HG02970 (cell line): ENCODE measurements at regions not wholly inside any gene's neighbourhood (a gene's known extent, or its start where the extent isn't known, plus 50 kb on each side); places are given as distances from the start of the nearest gene placed in this dataset.

Source experiments
- ATAC-seq: cut with Tn5 transposase; IDR thresholded peaks from one replicate; pipeline ENCODE4 v1.9.1; 2021; ENCODE audit warnings: mild to moderate bottlenecking, moderate library complexity, moderate number of reproducible peaks; ENCODE audit not compliant: unreplicated experiment, low FRiP score

- no peak for ATAC-seq
Observed at GRCh38 chr9:108473209-108474112, 382.3 kb downstream of the ACTL7B start.

DNA sequence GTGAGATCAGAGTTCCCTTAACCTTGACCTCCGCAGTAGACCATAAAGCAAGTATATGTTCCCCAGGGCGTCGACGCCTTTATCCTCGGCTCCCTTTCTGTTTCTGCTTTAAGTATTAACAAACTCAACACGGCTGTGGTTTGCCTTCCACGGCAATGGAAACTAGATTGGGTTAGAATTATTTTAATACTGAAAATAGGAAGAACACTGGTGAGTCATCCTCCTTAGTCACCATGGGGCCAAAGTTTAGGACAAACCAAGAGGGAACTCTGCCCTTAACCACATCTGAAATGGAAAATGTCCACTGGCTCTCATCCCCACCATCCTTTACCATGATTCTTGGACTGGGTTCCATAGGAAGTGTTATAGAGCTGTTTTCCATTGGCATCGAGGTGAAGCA, 386.1 kb downstream of the ACTL7B start:
- no peak for ATAC-seq

DNA sequence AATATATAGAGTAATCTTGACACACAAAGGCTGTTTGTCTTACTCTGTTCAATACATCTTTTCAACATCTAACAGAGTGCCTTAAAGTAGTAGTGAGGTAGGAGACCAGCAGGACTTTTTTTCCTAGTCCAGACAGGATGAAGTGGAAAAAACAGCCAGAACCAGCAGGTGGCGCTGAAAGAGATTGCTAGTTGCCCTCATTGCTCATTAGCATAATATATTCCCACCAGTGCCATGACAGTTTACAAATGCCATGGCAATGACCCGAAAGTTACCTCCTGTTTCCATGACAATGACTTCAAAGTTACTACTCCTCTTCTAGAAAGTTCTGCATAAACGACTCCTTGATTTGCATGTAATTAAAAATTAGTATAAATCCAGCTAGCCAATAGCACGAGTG, 387.4 kb downstream of the ACTL7B start:
- no peak for ATAC-seq

DNA sequence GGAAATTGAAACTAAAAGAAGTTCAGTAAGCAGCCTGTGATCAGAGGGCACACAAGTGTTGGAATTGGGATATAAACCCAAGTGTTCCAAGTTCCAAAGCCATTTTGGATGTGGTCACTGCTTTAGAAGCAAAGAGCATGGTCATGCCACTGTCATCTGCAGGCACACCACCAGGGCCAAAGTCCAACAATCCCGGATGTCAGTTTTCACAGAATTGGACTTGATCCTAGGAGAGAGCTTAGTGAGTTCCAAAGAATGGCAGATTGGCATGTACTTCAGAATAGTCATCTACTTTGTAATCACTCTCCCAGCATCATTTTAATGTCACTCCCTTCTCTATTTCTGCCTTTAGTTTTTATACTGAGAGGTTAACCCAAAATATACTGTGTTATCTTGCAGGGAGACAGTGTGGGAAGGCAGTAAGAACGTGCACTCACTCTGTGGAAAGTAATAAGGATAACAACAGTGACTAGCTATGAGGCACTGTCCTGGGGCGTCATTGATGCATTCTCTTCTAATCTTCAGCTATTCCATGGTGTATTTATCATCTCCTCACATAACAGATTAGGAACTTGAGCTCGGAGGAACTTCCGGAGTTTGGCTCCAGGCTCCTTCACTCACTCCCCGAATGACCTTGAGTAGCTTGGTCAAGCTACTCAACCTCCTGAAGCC, 388.0 kb downstream of the ACTL7B start:
- no peak for ATAC-seq

GRCh38 chr9:108467161-108467560, 388.6 kb downstream of the ACTL7B start:
- ATAC-seq: no peak

GRCh38 chr9:108466304-108466703, 389.5 kb downstream of the ACTL7B start:
- no peak for ATAC-seq

DNA sequence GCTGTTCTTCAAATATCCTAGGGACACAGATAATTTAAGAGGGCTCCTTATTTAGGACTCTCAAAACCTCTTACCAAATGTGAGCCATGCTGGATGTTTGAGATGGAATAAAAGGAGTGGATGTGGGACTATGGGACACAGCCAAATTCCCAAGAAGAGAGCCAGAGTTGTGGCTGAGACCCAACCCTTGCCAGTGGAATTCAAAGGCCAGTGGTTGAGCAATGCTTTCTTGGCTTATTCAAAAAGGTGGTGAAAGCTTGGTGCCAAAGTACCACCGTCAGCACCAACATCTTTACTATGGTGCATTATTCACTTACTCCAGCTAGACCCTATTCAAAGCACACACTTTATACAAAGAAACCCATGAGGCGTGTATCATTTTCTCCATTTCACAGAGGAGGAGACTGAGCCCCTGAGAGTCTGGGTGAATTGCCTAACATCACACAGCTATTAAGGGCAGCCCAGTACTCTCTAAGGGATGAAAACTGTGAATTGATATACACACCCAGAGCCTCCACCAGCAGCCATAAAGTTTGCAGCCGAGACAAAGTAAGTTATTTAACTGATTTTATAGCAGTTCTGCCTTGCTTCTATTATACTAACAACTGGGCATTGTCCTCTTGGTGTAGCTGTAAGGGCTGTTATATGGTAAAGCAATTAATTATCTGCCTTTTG, 391.7 kb downstream of the ACTL7B start:
- ATAC-seq: no peak

DNA sequence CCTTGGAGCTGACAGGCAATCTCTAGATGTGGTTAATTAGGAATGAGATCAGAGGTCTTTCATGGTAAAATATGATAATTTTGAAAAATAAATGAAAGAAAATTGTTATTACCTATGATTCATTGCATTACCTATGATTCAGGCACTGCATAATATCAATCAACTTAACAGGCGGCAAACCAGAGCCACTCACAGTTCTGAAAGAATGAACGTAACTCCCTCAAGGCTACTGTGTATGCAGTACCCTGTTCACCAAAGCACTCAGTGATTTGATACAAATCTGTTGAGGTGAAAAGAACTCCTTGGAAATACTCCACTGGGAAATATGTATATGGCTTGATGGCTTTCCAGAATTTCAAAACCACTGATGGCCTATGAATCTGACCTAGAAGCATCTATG, 398.9 kb downstream of the ACTL7B start:
- ATAC-seq: no peak

DNA sequence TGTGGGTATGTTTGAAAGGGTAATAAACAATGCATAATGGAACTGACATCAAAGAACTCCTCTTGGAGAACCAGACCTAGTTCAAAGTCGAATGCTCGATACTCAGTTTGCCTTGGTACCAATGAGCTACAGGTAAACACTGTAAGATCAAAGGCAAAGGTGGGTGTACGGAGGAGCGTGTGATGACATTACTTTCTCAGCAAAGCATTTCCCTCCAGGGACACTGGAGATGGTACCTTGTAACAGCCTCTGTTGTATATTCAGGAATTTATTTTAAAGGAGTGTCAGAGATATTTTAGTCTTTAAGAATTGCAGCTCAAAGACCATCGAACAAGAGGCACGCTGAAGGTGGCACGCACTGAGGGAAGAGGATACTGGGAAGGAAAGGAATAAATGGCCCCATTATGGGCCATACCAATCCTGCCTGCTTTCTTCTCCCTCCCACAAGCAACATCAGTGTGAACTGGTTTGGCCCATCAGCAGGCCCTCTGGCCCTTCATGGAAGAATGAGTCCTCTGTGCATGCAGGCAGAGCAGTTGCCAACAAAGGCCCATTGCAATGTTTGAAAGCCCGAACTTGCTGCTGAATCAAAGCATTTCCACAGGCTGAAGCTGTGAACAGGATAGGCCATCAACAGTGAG, 410.2 kb downstream of the ACTL7B start:
- no peak for ATAC-seq

- no peak for ATAC-seq
Observed at GRCh38 chr9:108444400-108445358, 411.1 kb downstream of the ACTL7B start.

DNA sequence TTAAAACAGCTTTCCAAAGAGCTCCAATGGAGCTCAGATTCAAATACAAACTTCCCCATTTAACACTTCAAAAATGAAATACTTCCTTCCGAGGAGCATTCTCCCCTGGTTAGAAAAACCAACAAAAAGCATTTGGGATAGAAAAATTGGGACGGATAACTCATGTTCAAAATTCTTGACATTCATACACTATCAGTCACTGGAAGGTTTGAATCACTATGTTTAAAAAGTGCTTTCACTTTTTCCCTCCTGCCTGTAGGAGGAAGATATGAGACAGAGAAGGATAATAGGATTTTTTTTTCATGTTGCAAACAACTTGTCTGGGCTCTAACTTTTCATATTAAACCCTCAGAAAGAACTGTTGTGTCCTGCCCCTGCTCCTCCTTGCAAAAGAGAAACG, 412.0 kb downstream of the ACTL7B start:
- no peak for ATAC-seq

- no peak for ATAC-seq
Observed at GRCh38 chr9:108443019-108443633, 412.7 kb downstream of the ACTL7B start.

- ATAC-seq: no peak
Observed at GRCh38 chr9:108442627-108443018, 413.2 kb downstream of the ACTL7B start.

GRCh38 chr9:108441726-108442125, 414.1 kb downstream of the ACTL7B start:
- ATAC-seq: no peak

DNA sequence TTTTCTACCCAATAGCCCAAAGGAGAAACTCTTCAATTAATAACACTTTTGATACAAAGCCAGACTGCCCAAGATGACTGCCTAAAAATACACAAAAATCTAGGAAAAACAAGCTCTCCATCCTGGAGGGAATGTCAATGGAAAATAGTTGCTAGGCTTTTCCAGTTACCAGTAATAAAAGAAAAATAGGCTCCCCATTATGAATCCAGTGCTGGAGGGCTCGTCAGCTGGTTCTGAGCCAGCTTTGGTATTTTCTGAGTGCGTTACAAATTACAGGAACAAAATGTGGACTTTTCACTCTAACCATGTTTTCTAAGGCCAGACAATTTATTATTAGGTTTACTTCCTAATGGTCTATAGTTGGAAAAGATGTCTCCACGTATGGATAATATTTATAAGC, 414.5 kb downstream of the ACTL7B start:
- no peak for ATAC-seq

DNA sequence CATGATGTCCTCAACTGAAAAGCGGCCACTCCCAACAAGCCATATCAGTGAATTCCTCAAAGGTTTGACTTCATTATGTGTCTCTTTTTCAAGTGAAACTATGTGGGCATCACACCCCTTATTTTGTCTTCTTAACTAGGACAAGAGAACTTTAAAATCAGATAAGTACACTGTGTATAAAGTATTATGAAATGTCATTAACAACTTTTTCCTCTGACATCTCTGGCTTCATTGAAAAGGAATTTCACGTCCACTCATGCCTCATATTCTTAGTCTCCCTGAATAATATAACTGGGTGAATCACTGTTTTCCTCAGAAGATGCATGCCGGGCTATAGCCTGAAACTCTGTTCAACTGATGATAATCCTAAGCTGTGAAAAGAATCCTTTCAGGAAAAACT, 415.8 kb downstream of the ACTL7B start:
- ATAC-seq: no peak

- no peak for ATAC-seq
Observed at GRCh38 chr9:108437656-108438055, 418.1 kb downstream of the ACTL7B start.

DNA sequence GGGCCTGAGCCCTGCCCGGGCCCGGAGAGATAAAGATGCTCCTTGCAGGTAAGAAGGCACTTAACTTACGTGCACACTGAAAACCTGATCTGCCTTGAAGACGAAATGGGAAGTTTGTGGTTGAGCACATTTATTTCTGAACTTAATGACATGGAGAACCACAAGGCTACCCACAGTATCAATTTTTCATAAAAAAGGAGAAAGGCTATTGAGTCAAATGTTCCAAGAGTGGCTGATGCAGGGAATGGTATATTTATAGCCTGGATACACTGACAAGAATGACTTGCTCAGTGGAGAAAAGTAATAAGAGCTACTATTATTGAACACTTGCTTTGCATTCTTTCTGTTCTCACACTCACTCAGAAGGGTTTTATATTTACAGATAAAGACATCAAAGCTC, 419.3 kb downstream of the ACTL7B start:
- ATAC-seq: no peak

GRCh38 chr9:108434502-108434901, 421.3 kb downstream of the ACTL7B start:
- ATAC-seq: no peak
